ENCODE measurements at regions not wholly inside any gene's neighbourhood (a gene's known extent, or its start where the extent isn't known, plus 50 kb on each side); places are given as distances from the start of the nearest gene placed in this dataset.
"Not testable (repeated sequence)": the region's sequence is repeated elsewhere in the genome, so short reads cannot be mapped to it uniquely, and the experiment has no call there.

- no peaks in the 10 kb centered on the region for H3K4me1 ChIP-seq
- H3K27ac ChIP-seq: no peak overlapping the region
- intact Hi-C loops (cut with DNase I; ENCODE audit: low total_unique reads): no loop called here
- no peaks in the 10 kb centered on the region for H3K27me3 ChIP-seq
- H3K9me3 ChIP-seq: no peaks in the 10 kb centered on the region
- no peak for DNase-seq (ENCODE audit: low spot score in 2 of 2)
- H3K36me3 ChIP-seq: no peaks in the 10 kb centered on the region
- TF ChIP-seq POLR2AphosphoS5 (IDR thresholded peaks at IDR 0.05): no peak
- no peak for TF ChIP-seq CTCF (IDR thresholded peaks at IDR 0.05)
- TF ChIP-seq POLR2A (IDR thresholded peaks at IDR 0.05): no peak
- no peak overlapping the region for H3K4me3 ChIP-seq
These were observed 63.5 kb upstream of the E2F3 start for GRCh38 chr6:20338156-20338555.

GRCh38 chr6:20340068-20340848 is 61.4 kb upstream of the E2F3 start:
- no peak for DNase-seq (ENCODE audit: low spot score in 2 of 2)
- H3K4me1 ChIP-seq: no peaks in the 10 kb centered on the region
- no peaks in the 10 kb centered on the region for H3K9me3 ChIP-seq
- H3K27ac ChIP-seq: no peak overlapping the region
- intact Hi-C loops (cut with DNase I; ENCODE audit: low total_unique reads): no loop called here
- no peaks in the 10 kb centered on the region for H3K36me3 ChIP-seq
- TF ChIP-seq POLR2AphosphoS5 (IDR thresholded peaks at IDR 0.05) (no peak), POLR2A (IDR thresholded peaks at IDR 0.05) (no peak), CTCF (IDR thresholded peaks at IDR 0.05) (no peak)
- no peak overlapping the region for H3K4me3 ChIP-seq
- H3K27me3 ChIP-seq: no peaks in the 10 kb centered on the region

DNA sequence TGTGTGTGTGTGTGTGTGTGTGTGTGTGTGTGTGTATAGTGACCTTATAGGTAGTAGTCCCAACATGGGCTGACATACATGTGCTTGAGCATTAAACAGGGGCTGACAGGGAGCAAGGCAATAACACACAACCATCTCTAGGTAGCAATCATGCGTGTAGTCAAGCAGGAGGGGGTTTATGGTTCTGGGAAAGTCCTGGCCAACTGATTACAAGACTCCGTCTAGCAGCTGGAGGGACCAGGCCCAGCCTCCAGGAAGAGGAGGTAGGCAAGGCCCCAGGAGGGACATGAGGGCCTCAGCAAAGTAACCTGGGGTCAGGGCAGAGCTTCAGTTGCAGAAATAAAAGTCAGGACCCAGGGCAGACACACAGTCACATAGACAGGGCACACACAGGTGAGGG is 60.6 kb upstream of the E2F3 start:
- H3K4me1 ChIP-seq: no peaks in the 10 kb centered on the region
- no peak for DNase-seq (ENCODE audit: low spot score in 2 of 2)
- TF ChIP-seq POLR2A (IDR thresholded peaks at IDR 0.05): no peak
- no peak for TF ChIP-seq CTCF (IDR thresholded peaks at IDR 0.05)
- no peak for TF ChIP-seq POLR2AphosphoS5 (IDR thresholded peaks at IDR 0.05)
- no peak overlapping the region for H3K4me3 ChIP-seq
- no peaks in the 10 kb centered on the region for H3K27me3 ChIP-seq
- intact Hi-C loops (cut with DNase I; ENCODE audit: low total_unique reads): no loop called here
- no peaks in the 10 kb centered on the region for H3K9me3 ChIP-seq
- no peaks in the 10 kb centered on the region for H3K36me3 ChIP-seq
- H3K27ac ChIP-seq: no peak overlapping the region

GRCh38 chr6:20341564-20341963 is 60.1 kb upstream of the E2F3 start:
- Histone ChIP-seq H3K4me3 (no peak overlapping the region), H3K4me1 (no peaks in the 10 kb centered on the region), H3K27ac (no peak overlapping the region), H3K27me3 (no peaks in the 10 kb centered on the region), H3K36me3 (no peaks in the 10 kb centered on the region), H3K9me3 (no peaks in the 10 kb centered on the region)
- no peak for DNase-seq (ENCODE audit: low spot score in 2 of 2)
- no peak for TF ChIP-seq POLR2AphosphoS5 (IDR thresholded peaks at IDR 0.05)
- TF ChIP-seq CTCF (IDR thresholded peaks at IDR 0.05): no peak
- no peak for TF ChIP-seq POLR2A (IDR thresholded peaks at IDR 0.05)
- intact Hi-C loops (cut with DNase I; ENCODE audit: low total_unique reads): no loop called here

DNA sequence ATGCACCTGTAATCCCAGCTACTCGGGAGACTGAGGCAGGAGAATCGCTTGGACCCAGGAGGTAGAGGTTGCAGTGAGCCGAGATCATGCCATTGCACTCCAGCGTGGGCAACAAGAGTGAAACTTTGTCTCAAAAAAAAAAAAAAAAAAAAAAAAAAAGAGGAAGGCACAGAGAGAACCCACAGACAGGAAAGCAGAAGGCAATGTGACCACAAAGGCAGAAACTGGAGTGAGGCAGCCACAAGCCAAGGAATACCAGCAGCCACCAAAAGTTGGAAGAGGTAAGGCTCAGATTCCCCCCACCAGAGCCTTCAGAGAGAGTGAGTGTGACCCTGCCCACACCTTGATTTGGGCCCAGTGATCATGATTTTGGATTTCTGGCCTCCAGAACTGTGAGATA is 54.7 kb upstream of the E2F3 start:
- DNase-seq (ENCODE audit: low spot score in 2 of 2); H3K27ac ChIP-seq; H3K4me1 ChIP-seq; intact Hi-C loops (cut with DNase I; ENCODE audit: low total_unique reads); H3K4me3 ChIP-seq; H3K9me3 ChIP-seq; H3K27me3 ChIP-seq; H3K36me3 ChIP-seq: not testable (repeated sequence)

All from breast epithelium (tissue), 4 donors.